GM13977 (cell line): ENCODE measurements at regions not wholly inside any gene's neighbourhood (a gene's known extent, or its start where the extent isn't known, plus 50 kb on each side); places are given as distances from the start of the nearest gene placed in this dataset.
"Not testable (repeated sequence)": the region's sequence is repeated elsewhere in the genome, so short reads cannot be mapped to it uniquely, and the experiment has no call there.

Source experiments
- DNase-seq: peaks from one replicate; pipeline ENCODE4 v3.0.0; 2012; ENCODE audit warnings: low spot score
- CTCF ChIP-seq: IDR thresholded peaks from 2 replicates; pipeline ENCODE4 v1.5.1; 2012; ENCODE audit warnings: mild to moderate bottlenecking, control low read depth; ENCODE audit not compliant: insufficient read depth; ENCODE audit errors: extremely low read depth, missing control alignments
- in situ Hi-C: fragments of 300-500 bp; cut with MboI; formaldehyde crosslinking; loops from one replicate; pipeline ENCODE4 v1.12.0; 2022; ENCODE audit warnings: low sequenced_read_pairs, low pct_unique_long_range_greater_than_20kb, mixed read lengths, inconsistent platforms; ENCODE audit not compliant: unreplicated experiment

GRCh38 chr2:156778916-156779315 lies 342.7 kb downstream of the GPD2 start:
- in situ Hi-C loops: no loop called here
- no peak for DNase-seq
- no peak for TF ChIP-seq CTCF

- no peak for DNase-seq
- TF ChIP-seq CTCF: no peak
- in situ Hi-C loops: no loop called here
Measured at GRCh38 chr2:156779416-156780120, 343.4 kb downstream of the GPD2 start.

GRCh38 chr2:156781677-156782076 lies 345.5 kb downstream of the GPD2 start:
- in situ Hi-C loops: not testable (repeated sequence)

GRCh38 chr2:156784020-156784701 lies 348.0 kb downstream of the GPD2 start:
- no peak for DNase-seq
- no peak for TF ChIP-seq CTCF
- in situ Hi-C loops: no loop called here

More at GRCh38 chr2:156781677-156782076, 345.5 kb downstream of the GPD2 start:
- not testable (repeated sequence) for DNase-seq

- in situ Hi-C loops: no loop called here
- no peak for TF ChIP-seq CTCF
- DNase-seq: no peak
Measured at GRCh38 chr2:156787517-156787916, 351.3 kb downstream of the GPD2 start.

GRCh38 chr2:156790343-156791037 lies 354.3 kb downstream of the GPD2 start:
- in situ Hi-C loops: no loop called here
- no peak for TF ChIP-seq CTCF
- DNase-seq: no peak
